UCSD-AML1 (cell line): ENCODE measurements at regions not wholly inside any gene's neighbourhood (a gene's known extent, or its start where the extent isn't known, plus 50 kb on each side); places are given as distances from the start of the nearest gene placed in this dataset.

Experiments used
- DNase-seq: peaks from one replicate; lab custom pipeline; 2025; ENCODE audit not compliant: unreplicated experiment; lab: John Stamatoyannopoulos, UW

GRCh38 chr2:34069604-34070003 lies 470.5 kb upstream of the FAM98A start:
- no peak for DNase-seq

DNA sequence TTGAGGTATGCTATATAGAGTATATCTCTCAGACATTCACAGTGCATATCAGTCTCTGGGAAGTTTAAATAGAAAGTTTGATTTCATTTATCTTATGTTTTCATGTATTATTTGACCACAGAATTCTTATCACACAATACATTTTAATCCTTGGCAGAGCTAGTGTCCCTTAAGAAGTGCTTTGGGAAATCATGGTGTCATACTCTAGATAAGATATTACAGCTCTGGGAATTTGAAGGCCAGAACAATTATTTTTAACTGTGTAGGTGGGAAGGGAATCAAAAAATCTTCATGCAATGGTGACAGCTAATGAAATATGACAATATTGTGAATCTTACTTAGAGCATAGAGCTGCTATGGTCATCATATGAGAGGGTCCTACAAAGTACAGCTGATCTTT lies 451.3 kb upstream of the FAM98A start:
- no peak for DNase-seq

- DNase-seq = no peak
Observed at GRCh38 chr2:34045101-34045655, 446.1 kb upstream of the FAM98A start.

GRCh38 chr2:34037886-34038285 lies 438.8 kb upstream of the FAM98A start:
- DNase-seq = no peak

DNA sequence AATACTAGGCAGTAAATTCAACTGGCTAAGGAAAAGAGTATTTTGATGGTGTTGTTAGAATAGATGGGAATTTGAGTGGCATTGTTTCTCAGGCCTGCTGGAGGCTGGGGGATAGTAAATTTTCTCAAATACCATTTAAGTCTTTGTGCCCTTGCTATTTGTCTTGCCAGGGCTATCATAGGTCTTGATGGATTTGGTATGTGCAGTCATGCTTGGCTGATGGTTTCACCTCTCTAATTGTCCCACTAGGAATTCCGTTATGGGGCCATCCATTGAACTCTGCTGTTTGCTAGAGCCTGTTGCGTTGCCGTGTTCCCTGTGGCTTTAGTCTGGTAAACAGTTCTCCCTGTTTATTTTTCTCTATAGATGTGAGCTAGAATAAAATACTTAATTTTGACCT lies 438.1 kb upstream of the FAM98A start:
- no peak for DNase-seq

- no peak for DNase-seq
Observed at GRCh38 chr2:34031097-34031496, 432.0 kb upstream of the FAM98A start.

- DNase-seq = no peak
Observed at GRCh38 chr2:34030273-34030672, 431.2 kb upstream of the FAM98A start.

GRCh38 chr2:34029073-34029472 lies 430.0 kb upstream of the FAM98A start:
- DNase-seq = no peak

DNA sequence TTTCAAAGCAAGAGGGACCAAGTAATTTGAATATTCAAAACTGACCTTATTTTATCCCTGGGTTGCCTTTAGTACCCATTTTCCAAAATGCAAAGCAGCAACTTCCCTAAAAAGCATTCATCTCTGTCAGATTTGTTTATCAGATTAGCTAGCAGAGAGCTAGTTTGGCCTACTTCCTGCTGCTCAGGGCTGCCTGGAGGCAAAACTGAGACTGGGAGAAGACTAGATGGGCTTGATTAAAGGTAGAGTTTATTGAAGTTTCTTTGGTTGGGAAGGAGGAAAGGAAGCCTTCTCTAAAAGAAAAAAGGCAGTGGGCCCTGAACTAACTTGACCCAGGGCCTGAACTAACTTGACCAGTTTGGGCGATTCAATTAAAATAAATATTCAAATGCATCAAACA lies 426.1 kb upstream of the FAM98A start:
- DNase-seq = no peak

- DNase-seq = peak; percentile 43
Observed at GRCh38 chr2:34012715-34013302, 413.7 kb upstream of the FAM98A start.

DNA sequence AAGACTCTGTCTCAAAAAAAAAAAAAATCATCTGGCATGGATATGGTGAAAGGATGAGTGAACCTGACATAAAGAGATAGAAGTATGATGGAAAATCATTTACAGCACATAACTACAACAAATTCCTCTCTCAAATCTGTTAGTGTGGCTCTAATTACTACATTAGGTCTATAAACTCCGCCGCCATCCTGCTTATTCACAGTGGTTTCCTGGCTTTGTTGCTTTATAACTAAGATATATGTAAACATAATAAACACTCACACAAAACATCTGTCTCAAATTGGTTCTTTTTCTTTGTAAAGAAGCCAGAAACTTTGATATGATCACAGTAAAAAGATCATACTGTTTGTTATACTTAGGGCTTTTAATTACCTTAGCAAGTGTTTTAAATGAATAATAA lies 412.6 kb upstream of the FAM98A start:
- DNase-seq = no peak

DNA sequence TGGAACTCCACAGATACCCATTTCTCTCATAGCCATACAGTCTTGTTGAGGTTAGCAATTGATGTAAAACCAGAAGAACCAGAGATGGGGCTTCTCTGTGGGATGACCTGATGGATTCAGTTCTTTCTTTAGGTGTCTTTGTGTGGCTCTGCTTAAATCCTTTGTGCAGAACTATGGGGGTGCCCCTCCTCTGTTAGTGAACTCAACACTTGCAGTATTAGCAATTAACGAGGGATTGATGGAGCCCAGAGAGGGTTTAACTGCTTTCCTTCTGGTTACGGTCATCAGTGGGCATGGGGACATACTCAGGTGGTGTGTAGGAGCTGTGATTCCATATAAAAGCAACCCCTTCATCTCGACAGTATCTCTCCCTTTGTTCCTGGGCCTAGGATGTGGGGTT lies 406.8 kb upstream of the FAM98A start:
- DNase-seq = no peak

DNA sequence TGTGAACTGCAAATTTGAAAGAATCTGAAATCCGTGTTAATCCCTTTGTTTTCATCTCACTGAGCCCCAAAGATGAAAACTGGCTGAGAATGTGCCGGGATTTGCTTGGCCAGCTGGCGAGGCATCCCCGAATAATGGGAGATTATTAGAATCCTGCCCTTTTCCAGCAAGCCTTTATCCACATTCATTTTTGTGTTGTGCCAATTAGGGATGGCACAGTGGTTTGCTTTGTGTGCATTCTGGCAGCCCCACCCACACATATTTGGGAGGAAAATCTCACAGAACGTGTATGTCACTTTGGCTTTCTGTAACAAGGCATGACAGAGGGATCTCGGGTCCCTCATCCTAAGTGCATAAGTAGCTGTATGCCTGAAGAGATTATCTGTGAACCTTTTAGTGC lies 405.8 kb upstream of the FAM98A start:
- no peak for DNase-seq

DNA sequence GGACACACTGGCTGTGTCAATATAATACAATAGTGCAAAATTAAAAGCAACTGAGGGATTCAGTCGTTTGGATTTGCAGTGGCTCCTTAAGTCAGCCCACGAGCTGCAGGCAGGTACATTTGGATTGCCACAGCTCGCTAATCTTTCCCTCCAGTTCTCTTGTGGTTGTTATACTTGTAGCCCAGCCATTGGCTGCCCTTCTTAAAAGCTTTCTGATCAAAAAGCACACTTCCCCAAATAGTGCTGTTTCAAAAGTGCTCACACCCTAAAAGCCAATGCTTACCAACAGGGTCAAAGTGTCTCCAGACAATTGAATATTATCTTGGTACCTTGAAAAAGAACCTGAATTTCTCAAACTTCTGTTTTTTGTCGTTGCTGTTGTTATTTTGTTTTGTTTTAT lies 404.7 kb upstream of the FAM98A start:
- no peak for DNase-seq

GRCh38 chr2:34001557-34001956 lies 402.5 kb upstream of the FAM98A start:
- no peak for DNase-seq

- DNase-seq = no peak
Observed at GRCh38 chr2:33984131-33984530, 385.0 kb upstream of the FAM98A start.

GRCh38 chr2:33978471-33978870 lies 379.4 kb upstream of the FAM98A start:
- no peak for DNase-seq

DNA sequence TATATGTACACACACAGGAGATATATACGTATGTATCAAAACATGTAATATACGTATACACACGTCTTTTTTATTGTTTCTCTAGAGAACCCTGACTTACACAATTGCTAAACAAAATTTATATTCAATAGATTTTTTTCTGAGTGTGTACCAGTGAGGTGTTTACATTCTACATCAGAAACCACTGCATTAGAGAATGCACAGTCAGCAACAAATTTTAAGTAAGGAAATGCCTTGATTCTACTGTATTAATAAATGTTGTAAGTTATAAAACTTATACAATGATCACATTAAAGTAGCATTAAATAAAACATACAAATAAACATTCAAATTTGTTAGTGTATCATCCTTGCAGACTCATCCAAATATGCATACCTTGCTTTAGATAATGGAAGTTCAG lies 376.4 kb upstream of the FAM98A start:
- no peak for DNase-seq

DNA sequence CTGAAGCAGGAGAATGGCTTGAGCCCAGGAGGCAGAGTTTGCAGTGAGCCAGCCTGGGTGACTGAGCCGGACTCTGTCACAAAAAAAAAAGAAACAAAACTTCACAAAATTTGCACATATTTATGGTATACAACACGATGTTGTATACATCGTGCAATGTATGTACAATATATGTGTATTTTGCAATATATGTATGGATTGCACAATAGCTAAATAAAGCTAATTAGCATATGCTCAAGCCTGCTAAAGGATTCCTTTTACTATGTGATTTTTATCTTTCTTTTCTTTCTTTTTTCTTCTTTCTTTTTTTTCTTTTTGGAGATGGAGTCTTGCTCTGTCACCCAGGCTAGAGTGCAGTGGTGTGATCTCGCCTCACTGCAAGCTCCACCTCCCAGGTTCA lies 368.0 kb upstream of the FAM98A start:
- no peak for DNase-seq

- no peak for DNase-seq
Observed at GRCh38 chr2:33958591-33958990, 359.5 kb upstream of the FAM98A start.

DNA sequence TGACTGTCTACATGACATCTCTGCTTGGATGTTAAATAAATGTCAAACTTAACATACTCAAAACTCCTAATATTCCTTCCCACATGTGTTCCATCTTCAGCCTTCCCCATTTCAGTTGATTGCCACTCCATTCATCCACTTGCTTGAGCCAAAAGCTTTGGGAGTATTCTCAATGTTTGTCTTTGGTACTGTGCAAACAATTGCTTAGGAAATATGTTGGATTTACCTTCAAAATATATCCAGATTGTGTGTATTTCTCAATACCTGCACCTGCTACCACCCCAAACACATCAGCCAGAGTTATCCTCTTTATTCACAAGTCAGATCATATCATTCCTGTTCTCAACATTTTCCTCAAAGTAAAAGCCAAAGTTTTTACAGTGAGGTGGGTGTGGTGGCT lies 350.3 kb upstream of the FAM98A start:
- DNase-seq = no peak

DNA sequence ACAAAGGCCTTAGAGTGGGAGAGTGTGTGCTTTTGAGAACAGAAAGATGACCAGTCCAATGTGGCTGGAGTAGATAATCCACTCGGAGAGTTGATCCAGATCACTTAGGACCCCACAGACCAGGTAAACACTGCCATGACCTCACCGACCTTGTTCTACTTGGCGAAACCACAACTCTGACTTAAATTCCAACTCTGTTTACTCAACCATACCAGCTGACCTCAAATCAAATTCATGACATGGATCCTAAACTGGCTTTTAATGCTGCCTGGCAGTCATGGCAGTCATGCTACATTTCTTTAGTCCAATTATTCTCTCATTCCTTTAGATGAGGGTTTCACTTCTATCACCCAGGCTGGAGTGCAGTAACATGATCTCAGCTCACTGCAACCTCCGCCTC lies 347.1 kb upstream of the FAM98A start:
- no peak for DNase-seq

DNA sequence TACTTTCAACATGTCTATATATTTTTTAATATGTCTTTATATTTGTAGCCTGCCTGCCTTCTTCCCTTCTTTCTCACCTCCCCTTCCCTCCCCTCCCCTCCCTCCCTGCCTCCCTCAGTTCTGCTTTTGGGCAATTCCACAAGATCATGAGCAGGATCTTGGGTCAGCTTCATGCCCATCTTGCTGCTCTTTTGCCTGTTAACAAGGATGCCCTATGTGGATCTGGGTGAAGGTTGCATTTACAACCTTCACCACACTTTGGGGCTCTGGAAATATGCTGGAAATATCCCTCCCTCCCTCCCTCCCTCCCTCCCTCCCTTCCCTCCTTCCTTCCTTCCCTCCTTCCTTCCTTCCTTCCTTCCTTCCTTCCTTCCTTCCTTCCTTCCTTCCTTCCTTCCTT lies 334.1 kb upstream of the FAM98A start:
- no peak for DNase-seq
